Subcutaneous abdominal adipose tissue (tissue), 5 donors: ENCODE measurements at regions not wholly inside any gene's neighbourhood (a gene's known extent, or its start where the extent isn't known, plus 50 kb on each side); places are given as distances from the start of the nearest gene placed in this dataset.
"Not testable (repeated sequence)": the region's sequence is repeated elsewhere in the genome, so short reads cannot be mapped to it uniquely, and the experiment has no call there.

Experiments
- H3K27ac ChIP-seq: one replicate; pipeline ENCODE4 v1.7.0; 2013; ENCODE audit warnings: low read depth, mild to moderate bottlenecking, inconsistent platforms, low read length, moderate library complexity
- H3K27me3 ChIP-seq, 5 donors: one replicate each; pipeline ENCODE4 v1.7.0; 2013; ENCODE audit warnings: low read length in 5 of 5, inconsistent platforms in 1 of 5; ENCODE audit not compliant: control insufficient read depth in 5 of 5, insufficient read depth in 4 of 5
- H3K36me3 ChIP-seq, 5 donors: one replicate each; pipeline ENCODE4 v1.7.0; 2013; ENCODE audit warnings: low read length in 5 of 5; ENCODE audit not compliant: control insufficient read depth in 5 of 5, insufficient read depth in 5 of 5
- H3K4me1 ChIP-seq, 5 donors: one replicate each; pipeline ENCODE4 v1.7.0; 2013; ENCODE audit warnings: low read length in 5 of 5, mild to moderate bottlenecking in 3 of 5, moderate library complexity in 1 of 5; ENCODE audit not compliant: control insufficient read depth in 5 of 5, insufficient read depth in 5 of 5
- H3K4me3 ChIP-seq, 5 donors: one replicate each; pipeline ENCODE4 v1.7.0; 2013; ENCODE audit warnings: low read length in 5 of 5, low read depth in 1 of 5
- H3K9ac ChIP-seq, 5 donors: one replicate each; pipeline ENCODE4 v1.7.0; 2013; ENCODE audit warnings: low read length in 5 of 5, mild to moderate bottlenecking in 4 of 5, moderate library complexity in 3 of 5
- H3K9me3 ChIP-seq, 5 donors: one replicate each; pipeline ENCODE4 v1.7.0; 2013; ENCODE audit warnings: low read length in 5 of 5; ENCODE audit not compliant: control insufficient read depth in 5 of 5
- donor health status: healthy.
- donor health status: healthy.
- donor health status: healthy.
- donor health status: healthy.
- donor health status: healthy.

- H3K4me1 ChIP-seq: no peaks in the 10 kb centered on the region
- H3K27ac ChIP-seq: no peak overlapping the region
- H3K27me3 ChIP-seq: no peaks in the 10 kb centered on the region
- no peak overlapping the region for H3K4me3 ChIP-seq
- H3K9me3 ChIP-seq: peaks cover 16 to 38% (median 30%) of the 10 kb centered on the region in 5 donors
- H3K9ac ChIP-seq: no peak overlapping the region
- no peaks in the 10 kb centered on the region for H3K36me3 ChIP-seq
Measured at GRCh38 chr21:41573902-41574690, 66.1 kb upstream of the TMPRSS2 start.

GRCh38 chr21:41571938-41572510 lies 64.1 kb upstream of the TMPRSS2 start:
- Histone ChIP-seq H3K27me3 (peaks cover 0 to 9% (median 3%) of the 10 kb centered on the region in 5 donors), H3K4me3 (peak overlapping the region in 2 of 5 donors; percentile 11 to 15), H3K9ac (no peak overlapping the region), H3K4me1 (no peaks in the 10 kb centered on the region), H3K9me3 (peaks cover 5 to 20% (median 12%) of the 10 kb centered on the region in 5 donors), H3K27ac (no peak overlapping the region), H3K36me3 (no peaks in the 10 kb centered on the region)

GRCh38 chr21:41570791-41571355 lies 62.9 kb upstream of the TMPRSS2 start:
- Histone ChIP-seq H3K27ac (no peak overlapping the region), H3K4me3 (no peak overlapping the region), H3K4me1 (no peaks in the 10 kb centered on the region), H3K9ac (no peak overlapping the region), H3K36me3 (no peaks in the 10 kb centered on the region), H3K9me3 (peaks cover 3 to 15% (median 7%) of the 10 kb centered on the region in 5 donors), H3K27me3 (peaks cover 0 to 10% (median 4%) of the 10 kb centered on the region in 5 donors)

- Histone ChIP-seq H3K36me3 (no peaks in the 10 kb centered on the region), H3K4me1 (no peaks in the 10 kb centered on the region), H3K4me3 (no peak overlapping the region), H3K9ac (no peak overlapping the region), H3K27me3 (peaks cover 3 to 10% (median 4%) of the 10 kb centered on the region in 5 donors), H3K27ac (no peak overlapping the region), H3K9me3 (peaks cover 3 to 11% (median 7%) of the 10 kb centered on the region in 5 donors)
Measured at GRCh38 chr21:41568606-41569385, 60.8 kb upstream of the TMPRSS2 start.

- no peak overlapping the region for H3K9ac ChIP-seq
- no peaks in the 10 kb centered on the region for H3K4me1 ChIP-seq
- H3K4me3 ChIP-seq: no peak overlapping the region
- no peak overlapping the region for H3K27ac ChIP-seq
- peaks cover 3 to 11% (median 7%) of the 10 kb centered on the region in 5 donors for H3K9me3 ChIP-seq
- H3K36me3 ChIP-seq: no peaks in the 10 kb centered on the region
- peaks cover 4 to 10% (median 5%) of the 10 kb centered on the region in 5 donors for H3K27me3 ChIP-seq
Measured at GRCh38 chr21:41567901-41568510, 60.0 kb upstream of the TMPRSS2 start.

- not testable (repeated sequence) for H3K27ac ChIP-seq, H3K4me3 ChIP-seq, H3K36me3 ChIP-seq
Measured at GRCh38 chr21:41567237-41567636, 59.3 kb upstream of the TMPRSS2 start.

GRCh38 chr21:41566500-41567014 lies 58.6 kb upstream of the TMPRSS2 start:
- Histone ChIP-seq H3K4me1 (peaks cover 0 to 6% (median 0%) of the 10 kb centered on the region in 5 donors), H3K9me3 (peaks cover 0 to 3% (median 0%) of the 10 kb centered on the region in 5 donors), H3K9ac (no peak overlapping the region), H3K4me3 (no peak overlapping the region), H3K27ac (no peak overlapping the region), H3K27me3 (peaks cover 4 to 20% (median 14%) of the 10 kb centered on the region in 5 donors), H3K36me3 (no peaks in the 10 kb centered on the region)

More at GRCh38 chr21:41567237-41567636, 59.3 kb upstream of the TMPRSS2 start:
- not testable (repeated sequence) for H3K4me1 ChIP-seq, H3K9ac ChIP-seq, H3K9me3 ChIP-seq
- peaks cover 4 to 15% (median 11%) of the 10 kb centered on the region in 5 donors for H3K27me3 ChIP-seq

- Histone ChIP-seq H3K4me3 (no peak overlapping the region), H3K36me3 (no peaks in the 10 kb centered on the region), H3K27me3 (peaks cover 4 to 24% (median 20%) of the 10 kb centered on the region in 5 donors), H3K9me3 (no peaks in the 10 kb centered on the region), H3K4me1 (peaks cover 0 to 6% (median 0%) of the 10 kb centered on the region in 5 donors), H3K9ac (no peak overlapping the region), H3K27ac (no peak overlapping the region)
Measured at GRCh38 chr21:41565550-41565949, 57.6 kb upstream of the TMPRSS2 start.

- peaks cover 4 to 26% (median 20%) of the 10 kb centered on the region in 5 donors for H3K27me3 ChIP-seq
- H3K27ac ChIP-seq: no peak overlapping the region
- no peaks in the 10 kb centered on the region for H3K36me3 ChIP-seq
- H3K4me1 ChIP-seq: peaks cover 0 to 6% (median 0%) of the 10 kb centered on the region in 5 donors
- no peaks in the 10 kb centered on the region for H3K9me3 ChIP-seq
- no peak overlapping the region for H3K4me3 ChIP-seq
- no peak overlapping the region for H3K9ac ChIP-seq
Measured at GRCh38 chr21:41564871-41565274, 56.9 kb upstream of the TMPRSS2 start.
